HG02571 (cell line): ENCODE measurements at regions not wholly inside any gene's neighbourhood (a gene's known extent, or its start where the extent isn't known, plus 50 kb on each side); places are given as distances from the start of the nearest gene placed in this dataset.

ENCODE experiments used
- ATAC-seq: cut with Tn5 transposase; IDR thresholded peaks from one replicate; pipeline ENCODE4 v1.9.1; 2021; ENCODE audit warnings: mild to moderate bottlenecking, moderate library complexity; ENCODE audit not compliant: unreplicated experiment

GRCh38 chr6:4591218-4591617 is 185.0 kb upstream of the CDYL start:
- no peak for ATAC-seq

DNA sequence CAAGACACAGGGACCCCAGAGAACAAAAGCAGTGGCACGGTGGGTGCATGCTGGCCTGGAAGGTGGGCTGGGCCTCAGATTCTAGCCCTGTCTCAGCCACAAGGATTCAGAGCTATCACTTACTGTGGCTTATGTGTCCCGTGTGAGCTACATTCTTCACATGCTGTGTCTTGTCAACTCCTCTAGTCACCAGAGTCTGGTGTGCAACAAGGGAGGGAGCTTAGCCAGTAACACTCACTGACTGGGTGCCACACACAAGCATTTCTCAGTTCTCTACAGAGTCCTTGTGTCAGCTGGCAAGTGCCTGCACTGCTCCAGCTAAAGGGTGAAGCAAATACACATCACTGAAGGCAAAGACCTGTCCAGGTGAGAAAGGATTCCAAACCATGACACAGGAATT is 186.9 kb upstream of the CDYL start:
- ATAC-seq, result no peak

DNA sequence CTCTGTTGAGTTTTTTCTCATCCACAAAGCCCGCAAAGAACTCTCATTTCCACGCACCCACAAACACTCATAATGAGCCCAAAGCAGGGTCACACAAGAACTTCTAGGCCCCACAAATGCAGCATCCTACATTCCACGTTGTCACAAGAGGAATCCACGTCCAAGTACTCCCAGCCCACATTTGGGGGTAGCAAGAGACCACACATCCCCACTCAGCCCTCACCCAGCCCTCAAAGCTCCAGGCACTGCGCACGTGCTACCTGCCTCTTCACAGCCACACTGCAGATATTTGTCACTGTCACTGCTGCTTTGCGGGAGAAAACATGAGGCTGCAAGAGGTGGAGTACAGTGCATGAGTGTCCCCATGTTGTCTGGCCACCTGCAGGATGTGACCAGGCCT is 187.6 kb upstream of the CDYL start:
- ATAC-seq, result no peak

GRCh38 chr6:4588163-4588562 is 188.0 kb upstream of the CDYL start:
- ATAC-seq, result no peak

GRCh38 chr6:4587171-4587570 is 189.0 kb upstream of the CDYL start:
- ATAC-seq, result no peak

DNA sequence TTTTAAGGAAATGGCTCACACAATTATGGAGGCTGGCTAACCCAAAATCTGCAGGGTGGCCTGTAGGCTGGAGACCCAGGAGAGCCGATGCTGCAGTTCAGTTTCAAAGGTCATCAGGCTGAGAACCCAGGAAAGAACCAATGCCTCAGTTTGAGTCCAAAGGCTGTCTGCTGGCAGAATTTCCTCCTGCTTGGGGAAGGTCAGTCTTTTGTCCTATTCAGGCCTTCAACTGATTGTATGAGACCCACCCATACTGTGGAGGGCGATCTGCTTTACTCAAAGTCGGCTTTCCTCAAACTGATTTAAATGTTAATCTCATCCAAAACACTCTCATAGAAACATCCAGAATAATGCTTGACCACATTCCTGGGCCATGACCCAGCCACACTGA is 189.7 kb upstream of the CDYL start:
- no peak for ATAC-seq

DNA sequence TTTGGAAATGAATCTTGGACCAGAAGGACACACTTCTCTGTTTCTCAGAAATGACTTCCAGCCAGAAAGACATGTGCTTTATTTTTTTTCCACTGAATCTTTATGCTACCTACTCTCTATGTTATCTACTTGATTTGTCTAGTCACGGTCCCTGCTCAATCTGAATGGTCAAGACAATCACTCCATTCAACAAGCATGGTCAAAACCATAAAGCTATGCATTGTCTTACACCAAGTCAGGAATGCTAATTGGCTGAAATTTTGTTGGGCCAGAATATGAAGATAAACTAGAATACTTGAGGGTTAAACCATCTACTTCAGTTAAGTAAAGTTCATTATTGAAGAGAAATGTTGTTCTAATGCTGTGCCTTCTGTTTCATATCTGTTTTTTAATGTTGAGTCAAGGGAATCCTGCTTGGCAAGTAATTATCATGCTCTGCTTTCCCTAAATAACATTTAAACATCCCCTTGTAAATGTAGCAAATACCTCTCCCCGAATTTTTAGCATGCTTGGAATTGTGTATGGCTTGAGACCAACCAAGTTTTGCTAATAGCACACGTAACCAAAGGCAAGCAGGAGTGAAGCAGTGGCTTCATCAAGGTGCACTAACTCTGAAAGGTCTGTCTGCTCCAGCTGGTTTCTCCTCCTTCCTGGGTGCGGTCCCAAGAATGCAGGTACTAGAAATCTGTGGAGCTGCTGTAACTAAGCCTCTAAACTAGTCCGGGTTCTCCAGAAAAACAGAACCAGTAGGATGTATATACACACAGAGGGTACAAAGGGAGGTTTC is 190.3 kb upstream of the CDYL start:
- no peak for ATAC-seq

DNA sequence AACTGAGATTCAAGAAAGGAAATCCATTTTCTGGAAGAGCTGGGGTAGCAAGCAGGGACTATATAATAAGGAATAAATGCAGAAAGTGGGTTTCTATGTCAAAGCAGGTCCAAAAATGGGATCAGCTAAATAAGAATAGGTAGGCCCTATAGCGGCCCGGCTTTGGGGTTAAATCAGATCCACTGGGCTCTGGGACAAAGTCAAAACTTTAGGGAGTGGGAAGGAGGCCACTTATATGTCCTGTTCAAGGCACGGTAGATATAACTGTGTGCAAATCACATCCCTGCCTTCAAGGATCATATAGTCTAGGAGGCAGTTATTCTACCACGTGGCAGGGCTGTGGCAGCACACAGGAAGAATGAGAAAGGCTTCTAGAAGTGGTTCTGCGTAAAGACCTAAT is 191.4 kb upstream of the CDYL start:
- no peak for ATAC-seq

GRCh38 chr6:4582506-4583417 is 193.4 kb upstream of the CDYL start:
- no peak for ATAC-seq

- ATAC-seq, result no peak
These were observed 194.5 kb upstream of the CDYL start for GRCh38 chr6:4581468-4582385.

DNA sequence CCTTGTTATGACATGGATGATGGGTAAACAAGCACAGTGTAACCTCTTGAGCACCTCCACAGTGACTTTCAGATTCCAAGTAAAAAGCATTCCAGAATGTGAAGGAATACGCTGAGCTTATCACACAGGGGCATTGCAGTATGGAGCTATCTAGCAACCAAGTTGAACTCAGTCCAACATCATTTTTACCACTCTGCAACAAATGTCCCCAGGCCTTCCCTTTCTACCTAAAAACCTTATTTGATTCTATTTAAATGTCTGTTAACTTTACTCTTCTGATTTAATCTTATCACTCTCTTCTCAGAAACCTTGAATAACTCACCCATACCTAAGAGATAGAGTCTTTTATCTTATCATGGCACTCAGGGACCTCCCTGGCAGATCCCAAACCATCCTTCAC is 195.8 kb upstream of the CDYL start:
- no peak for ATAC-seq

- ATAC-seq, result no peak
These were observed 198.8 kb upstream of the CDYL start for GRCh38 chr6:4577406-4577805.

- ATAC-seq, result no peak
These were observed 200.5 kb upstream of the CDYL start for GRCh38 chr6:4575714-4576113.

GRCh38 chr6:4574007-4574406 is 202.2 kb upstream of the CDYL start:
- no peak for ATAC-seq

DNA sequence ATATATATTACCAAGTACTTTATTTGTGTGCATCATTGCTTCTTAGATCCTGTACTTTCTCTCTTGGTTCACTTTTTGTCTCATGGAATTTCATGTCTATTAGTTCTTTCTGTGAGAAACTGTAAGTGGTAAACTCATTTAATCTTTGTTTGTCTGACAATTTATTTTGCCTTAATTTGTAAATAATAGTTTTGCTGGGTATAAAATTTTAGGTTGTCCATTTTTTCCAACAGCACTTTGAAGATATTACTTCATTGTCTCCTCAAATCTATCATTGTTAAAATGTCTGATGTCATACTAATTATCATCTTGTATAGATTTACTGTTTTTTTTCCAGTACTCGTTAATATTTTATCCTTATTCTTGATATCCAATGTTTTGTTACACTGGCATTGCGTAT is 205.2 kb upstream of the CDYL start:
- no peak for ATAC-seq

DNA sequence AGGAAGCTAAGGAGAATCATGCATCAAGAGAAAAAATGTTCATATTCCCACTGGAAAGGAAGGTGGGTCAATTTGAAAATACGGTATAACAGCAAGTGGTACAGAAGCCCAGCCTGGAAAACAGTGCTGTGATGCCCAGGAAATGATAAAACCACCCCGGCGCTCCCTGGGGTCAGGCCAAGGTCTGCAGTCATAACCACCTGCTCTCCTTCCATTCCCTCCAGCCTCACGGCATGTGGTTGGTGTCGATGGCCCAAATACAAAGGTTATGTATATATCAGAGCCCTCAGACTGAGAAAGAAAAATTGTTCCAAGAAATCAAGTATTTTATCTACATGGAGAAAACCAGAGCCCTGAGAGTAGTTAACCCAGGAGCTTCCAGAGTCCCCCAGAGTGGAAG is 208.1 kb upstream of the CDYL start:
- ATAC-seq, result no peak

- no peak for ATAC-seq
These were observed 209.1 kb upstream of the CDYL start for GRCh38 chr6:4567141-4567540.

GRCh38 chr6:4565301-4566250 is 210.6 kb upstream of the CDYL start:
- ATAC-seq, result no peak

DNA sequence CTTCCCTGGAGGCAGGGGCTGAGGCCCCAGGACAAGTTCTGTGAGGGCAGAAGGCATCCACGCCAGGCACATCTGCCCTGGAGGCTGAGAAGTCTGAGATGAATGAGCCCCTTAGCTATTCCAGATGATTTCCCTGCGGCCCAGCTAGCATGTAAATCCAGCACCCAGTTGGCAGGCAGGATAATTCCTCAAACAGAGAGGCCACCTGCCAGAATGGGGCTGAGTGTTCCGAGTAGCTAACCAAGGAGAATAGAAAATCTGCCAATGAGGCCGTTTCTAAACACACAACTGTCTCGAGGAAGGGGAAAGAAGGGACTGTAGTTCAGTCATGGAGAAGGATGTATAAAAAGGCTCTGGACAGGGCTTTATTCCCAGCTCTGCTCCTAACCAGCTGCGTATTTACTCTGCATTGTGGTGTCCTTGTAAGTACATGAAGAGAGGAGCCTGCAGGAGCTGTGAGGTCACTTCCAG is 211.4 kb upstream of the CDYL start:
- no peak for ATAC-seq

GRCh38 chr6:4563877-4564276 is 212.3 kb upstream of the CDYL start:
- ATAC-seq, result no peak
